DOHH2 (cell line): ENCODE measurements at regions not wholly inside any gene's neighbourhood (a gene's known extent, or its start where the extent isn't known, plus 50 kb on each side); places are given as distances from the start of the nearest gene placed in this dataset.

Experiments used
- H3F3A ChIP-seq: fragments of 200-600 bp; sonication (generic), shearing (Covaris generic); 2 replicates; pipeline ENCODE4 v1.6.0; 2016; ENCODE audit warnings: antibody characterized with exemption, mild to moderate bottlenecking; ENCODE audit not compliant: control insufficient read depth, insufficient read depth
- H3K27ac ChIP-seq: fragments of 200-600 bp; sonication (generic); 2 replicates; pipeline ENCODE4 v1.5.1; 2014; ENCODE audit warnings: low read depth, mild to moderate bottlenecking, low read length, moderate library complexity
- H3K27me3 ChIP-seq: fragments of 200-600 bp; sonication (generic); 2 replicates; pipeline ENCODE4 v1.6.1; 2014; ENCODE audit warnings: mild to moderate bottlenecking, low read length, mixed read lengths; ENCODE audit not compliant: control insufficient read depth
- H3K36me3 ChIP-seq: fragments of 200-600 bp; sonication (generic); 2 replicates; pipeline ENCODE4 v1.6.1; 2014; ENCODE audit warnings: mild to moderate bottlenecking, low read length, moderate library complexity, mixed read lengths; ENCODE audit not compliant: control insufficient read depth
- H3K4me1 ChIP-seq: fragments of 200-600 bp; sonication (generic); 2 replicates; pipeline ENCODE4 v1.6.1; 2014; ENCODE audit warnings: mild to moderate bottlenecking, low read length, mixed read lengths; ENCODE audit not compliant: control insufficient read depth
- H3K4me2 ChIP-seq: fragments of 200-600 bp; sonication (generic); 2 replicates; pipeline ENCODE4 v1.6.0; 2014; ENCODE audit warnings: mild to moderate bottlenecking, low read length, moderate library complexity
- H3K4me3 ChIP-seq: fragments of 200-600 bp; sonication (generic); 2 replicates; pipeline ENCODE4 v1.5.1; 2014; ENCODE audit warnings: mild to moderate bottlenecking, low read length, mixed read lengths
- H3K79me2 ChIP-seq: fragments of 200-600 bp; sonication (generic); 2 replicates; pipeline ENCODE4 v1.6.1; 2014; ENCODE audit warnings: mild to moderate bottlenecking, low read length, mixed read lengths; ENCODE audit not compliant: control insufficient read depth
- H3K9me2 ChIP-seq: fragments of 200-600 bp; sonication (generic); replicated peaks from 2 replicates; pipeline ENCODE4 v1.6.1; 2014; ENCODE audit warnings: mild to moderate bottlenecking, low read length, mixed read lengths; ENCODE audit not compliant: control insufficient read depth
- H3K9me3 ChIP-seq: fragments of 200-600 bp; sonication (generic); 2 replicates; pipeline ENCODE4 v1.6.1; 2014; ENCODE audit warnings: antibody characterized with exemption, low read length, mixed read lengths; ENCODE audit not compliant: control insufficient read depth, insufficient read depth
- H4K20me1 ChIP-seq: fragments of 200-600 bp; sonication (generic); 2 replicates; pipeline ENCODE4 v1.6.0; 2014; ENCODE audit warnings: low read depth, mild to moderate bottlenecking, antibody characterized with exemption, low read length, moderate library complexity; ENCODE audit not compliant: control insufficient read depth, insufficient read depth
- EZH2phosphoT487 ChIP-seq: fragments of 200-600 bp; sonication (generic); IDR thresholded peaks from 2 replicates; pipeline ENCODE4 v1.6.1; 2017; ENCODE audit warnings: borderline replicate concordance, mild to moderate bottlenecking, antibody characterized with exemption, low read length, moderate library complexity, mixed read lengths
- TF ChIP-seq, protein P1 (sequence below): fragments of 200-600 bp; sonication (generic); IDR thresholded peaks from one replicate; pipeline ENCODE4 v1.5.1; 2014; ENCODE audit warnings: antibody characterized with exemption, mild to moderate bottlenecking, low read depth, low read length; ENCODE audit not compliant: poor library complexity, severe bottlenecking

GRCh38 chr17:68792042-68792685 lies 163.0 kb downstream of the ABCA8 start:
- Histone ChIP-seq H3K4me2 (no peak overlapping the region), H3K27ac (no peak overlapping the region), H3F3A (no peaks in the 10 kb centered on the region), H3K4me1 (peaks cover 8% of the 10 kb centered on the region), H3K9me2 (no peaks in the 10 kb centered on the region), H3K4me3 (no peak overlapping the region), H3K9me3 (no peaks in the 10 kb centered on the region), H3K27me3 (no peaks in the 10 kb centered on the region), H3K36me3 (no peaks in the 10 kb centered on the region), H4K20me1 (no peaks in the 10 kb centered on the region), H3K79me2 (no peaks in the 10 kb centered on the region)
- TF ChIP-seq, protein P1, sequence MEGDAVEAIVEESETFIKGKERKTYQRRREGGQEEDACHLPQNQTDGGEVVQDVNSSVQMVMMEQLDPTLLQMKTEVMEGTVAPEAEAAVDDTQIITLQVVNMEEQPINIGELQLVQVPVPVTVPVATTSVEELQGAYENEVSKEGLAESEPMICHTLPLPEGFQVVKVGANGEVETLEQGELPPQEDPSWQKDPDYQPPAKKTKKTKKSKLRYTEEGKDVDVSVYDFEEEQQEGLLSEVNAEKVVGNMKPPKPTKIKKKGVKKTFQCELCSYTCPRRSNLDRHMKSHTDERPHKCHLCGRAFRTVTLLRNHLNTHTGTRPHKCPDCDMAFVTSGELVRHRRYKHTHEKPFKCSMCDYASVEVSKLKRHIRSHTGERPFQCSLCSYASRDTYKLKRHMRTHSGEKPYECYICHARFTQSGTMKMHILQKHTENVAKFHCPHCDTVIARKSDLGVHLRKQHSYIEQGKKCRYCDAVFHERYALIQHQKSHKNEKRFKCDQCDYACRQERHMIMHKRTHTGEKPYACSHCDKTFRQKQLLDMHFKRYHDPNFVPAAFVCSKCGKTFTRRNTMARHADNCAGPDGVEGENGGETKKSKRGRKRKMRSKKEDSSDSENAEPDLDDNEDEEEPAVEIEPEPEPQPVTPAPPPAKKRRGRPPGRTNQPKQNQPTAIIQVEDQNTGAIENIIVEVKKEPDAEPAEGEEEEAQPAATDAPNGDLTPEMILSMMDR, result no peak
- no peak for TF ChIP-seq EZH2phosphoT487

DNA sequence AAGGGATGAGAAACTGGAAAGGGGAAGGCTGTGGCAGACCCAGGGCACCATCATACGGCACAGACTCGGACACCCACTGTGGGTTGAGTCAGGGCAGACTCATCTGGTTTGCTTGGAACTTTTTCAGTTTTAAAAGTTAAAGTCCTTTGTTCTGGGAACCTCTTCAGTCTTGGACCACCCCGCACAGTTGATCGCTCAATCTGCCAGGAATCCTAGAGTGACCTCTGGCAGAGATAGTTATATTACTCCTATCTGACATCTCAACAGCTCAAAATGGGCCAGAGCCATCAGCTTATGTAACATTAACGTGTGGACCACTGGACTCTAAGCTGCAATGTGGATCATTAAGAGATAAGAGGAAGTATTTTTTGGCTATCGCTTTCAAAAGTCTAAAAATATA lies 164.3 kb downstream of the ABCA8 start:
- Histone ChIP-seq H3K27me3 (no peaks in the 10 kb centered on the region), H3K4me2 (no peak overlapping the region), H3K27ac (no peak overlapping the region), H3K79me2 (no peaks in the 10 kb centered on the region), H3K4me1 (peaks cover 8% of the 10 kb centered on the region), H3F3A (no peaks in the 10 kb centered on the region), H4K20me1 (no peaks in the 10 kb centered on the region), H3K9me2 (no peaks in the 10 kb centered on the region), H3K36me3 (no peaks in the 10 kb centered on the region), H3K4me3 (no peak overlapping the region), H3K9me3 (no peaks in the 10 kb centered on the region)
- TF ChIP-seq, protein P1, result no peak
- TF ChIP-seq EZH2phosphoT487, result no peak

GRCh38 chr17:68790492-68790891 lies 164.7 kb downstream of the ABCA8 start:
- Histone ChIP-seq H3K4me1 (peaks cover 8% of the 10 kb centered on the region), H3K4me3 (no peak overlapping the region), H3K9me2 (no peaks in the 10 kb centered on the region), H4K20me1 (no peaks in the 10 kb centered on the region), H3K4me2 (no peak overlapping the region), H3K79me2 (no peaks in the 10 kb centered on the region), H3K36me3 (no peaks in the 10 kb centered on the region), H3K27ac (no peak overlapping the region), H3K9me3 (no peaks in the 10 kb centered on the region), H3F3A (no peaks in the 10 kb centered on the region), H3K27me3 (no peaks in the 10 kb centered on the region)
- TF ChIP-seq, protein P1, result no peak
- TF ChIP-seq EZH2phosphoT487, result no peak
